ENCODE measurements at regions not wholly inside any gene's neighbourhood (a gene's known extent, or its start where the extent isn't known, plus 50 kb on each side); places are given as distances from the start of the nearest gene placed in this dataset.
"Not testable (repeated sequence)": the region's sequence is repeated elsewhere in the genome, so short reads cannot be mapped to it uniquely, and the experiment has no call there.

DNA sequence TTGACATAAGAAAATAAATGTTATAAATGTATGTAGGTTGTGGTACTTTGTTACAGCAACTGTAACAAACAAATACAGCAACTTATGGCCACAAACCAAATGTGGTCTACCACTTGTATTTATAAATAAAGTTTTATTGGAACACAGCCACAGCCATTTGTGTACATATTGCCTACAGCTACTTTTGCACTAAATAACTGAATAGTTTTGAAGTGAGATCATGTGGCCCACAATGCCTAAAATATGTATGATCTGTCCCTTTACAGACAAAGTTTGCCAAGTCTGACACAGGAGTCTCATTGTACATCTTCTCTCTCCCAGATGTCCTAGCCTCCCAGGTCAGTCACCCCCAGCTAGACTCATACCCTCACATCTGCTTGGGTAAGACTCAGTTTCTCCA lies 283.6 kb upstream of the PRDM9 start:
- peak in 1 of 2 experiments; percentile 32 for DNase-seq

DNA sequence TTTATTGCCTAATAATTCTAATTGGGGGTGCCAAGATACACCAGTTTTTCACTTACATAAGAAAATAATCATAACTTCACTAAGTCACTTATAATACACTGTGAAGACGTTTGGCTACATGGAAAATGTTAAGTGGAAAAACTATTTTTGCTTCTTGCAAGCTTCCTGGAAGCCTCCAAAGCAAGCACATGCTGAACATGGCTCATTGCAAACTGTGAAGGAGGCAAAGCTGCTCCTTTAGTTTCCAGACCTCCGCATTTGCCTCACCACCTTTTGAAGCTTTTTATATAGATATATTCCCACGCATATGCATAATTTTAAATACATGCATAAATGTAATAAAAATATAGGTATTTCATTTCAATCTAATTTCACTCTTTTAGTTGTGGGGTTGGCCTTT lies 285.6 kb upstream of the PRDM9 start:
- no peak for DNase-seq

GRCh38 chr5:23217159-23217558 lies 290.2 kb upstream of the PRDM9 start:
- no peak for DNase-seq

DNA sequence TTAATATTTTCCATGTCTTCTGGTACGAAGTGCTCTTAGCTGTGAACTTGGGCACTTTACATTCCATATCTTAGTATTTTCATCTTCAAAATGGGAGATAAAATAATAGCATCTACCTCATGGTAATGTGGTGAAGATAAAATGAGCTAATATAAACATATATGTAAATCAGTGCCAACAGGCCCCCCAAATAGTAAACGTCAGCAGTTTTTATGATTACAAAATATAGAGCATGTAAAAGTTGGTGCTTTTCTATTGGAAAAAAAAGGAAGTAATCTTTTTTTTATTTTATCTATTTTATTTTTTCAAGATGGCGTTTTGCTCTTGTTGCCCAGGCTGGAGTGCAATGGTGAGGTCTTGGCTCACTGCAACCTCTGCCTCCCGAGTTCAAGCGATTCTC lies 291.1 kb upstream of the PRDM9 start:
- DNase-seq = no peak

GRCh38 chr5:23208959-23209431 lies 298.4 kb upstream of the PRDM9 start:
- peak; percentile 14 to 69 for DNase-seq

DNA sequence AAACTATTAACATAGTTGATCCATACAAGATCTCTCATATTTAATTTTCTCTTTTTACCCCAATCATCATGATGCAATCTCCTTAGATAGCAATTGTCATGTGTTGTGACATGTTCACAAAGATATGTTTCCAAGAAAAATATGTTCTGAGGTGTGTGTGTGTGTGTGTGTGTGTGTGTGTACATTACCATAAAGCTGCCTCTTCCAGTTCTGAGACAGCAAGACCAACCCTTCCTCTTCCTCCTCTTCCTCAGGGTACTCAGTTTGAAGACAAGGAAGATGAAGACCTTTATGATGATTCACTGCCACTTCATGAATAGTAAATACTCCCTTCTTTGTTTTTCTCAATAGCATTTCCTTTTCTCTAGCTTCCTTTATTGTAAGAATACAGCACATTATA lies 303.3 kb upstream of the PRDM9 start:
- no peak for DNase-seq

DNA sequence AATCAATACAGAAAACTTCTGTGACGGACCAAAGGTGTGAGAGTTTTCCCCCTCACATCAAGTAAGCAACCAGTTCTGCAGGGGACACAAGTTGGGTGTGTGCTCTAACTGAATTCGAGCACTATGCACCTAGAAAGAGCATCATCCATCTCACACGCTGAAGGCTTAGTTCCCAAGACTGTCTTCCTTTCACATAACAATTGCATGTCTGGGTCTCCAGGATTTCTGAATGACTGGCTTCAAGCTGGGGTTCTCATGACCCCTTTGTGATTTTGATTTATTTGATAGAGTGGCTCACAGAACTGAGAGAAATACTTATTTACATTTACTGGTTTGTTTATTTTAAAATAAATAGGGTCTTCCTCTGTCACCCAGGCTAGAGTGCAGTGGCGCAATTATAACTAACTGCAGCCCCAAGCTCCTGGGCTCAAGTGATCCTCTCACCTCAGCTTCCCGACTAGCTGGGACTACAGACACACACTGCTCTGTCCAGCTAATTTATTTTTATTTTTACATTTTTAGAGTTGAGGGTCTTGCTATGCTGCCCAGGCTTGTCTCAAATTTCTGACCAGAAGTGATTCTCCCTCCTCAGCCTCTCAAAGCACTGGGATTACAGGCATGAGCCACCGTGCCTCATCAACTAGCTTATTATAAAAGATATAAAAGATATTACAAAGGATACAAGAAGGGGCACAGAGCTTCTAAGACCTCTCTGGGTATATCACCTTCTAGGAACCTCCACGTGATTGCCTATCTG lies 316.7 kb upstream of the CDH12 start:
- no peak for DNase-seq

DNA sequence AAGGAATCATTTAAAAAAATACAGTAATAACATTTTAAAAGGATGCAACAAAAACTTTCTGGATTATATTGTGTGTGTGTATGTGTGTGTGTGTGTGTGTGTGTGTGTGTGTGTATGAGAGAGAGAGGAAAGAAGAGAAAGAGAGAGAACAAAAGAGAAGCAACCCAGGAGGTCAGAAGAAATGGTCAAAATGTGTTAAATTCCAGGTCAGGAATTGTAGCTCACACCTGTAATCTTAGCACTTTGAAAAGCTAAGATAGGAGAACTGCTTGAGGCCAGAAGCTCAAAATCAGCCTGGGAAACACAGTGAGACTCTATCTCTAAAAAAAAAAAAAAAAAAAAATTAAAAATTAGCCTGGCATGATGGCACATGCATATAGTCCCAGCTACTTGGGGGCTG lies 311.8 kb upstream of the CDH12 start:
- DNase-seq = no peak

DNA sequence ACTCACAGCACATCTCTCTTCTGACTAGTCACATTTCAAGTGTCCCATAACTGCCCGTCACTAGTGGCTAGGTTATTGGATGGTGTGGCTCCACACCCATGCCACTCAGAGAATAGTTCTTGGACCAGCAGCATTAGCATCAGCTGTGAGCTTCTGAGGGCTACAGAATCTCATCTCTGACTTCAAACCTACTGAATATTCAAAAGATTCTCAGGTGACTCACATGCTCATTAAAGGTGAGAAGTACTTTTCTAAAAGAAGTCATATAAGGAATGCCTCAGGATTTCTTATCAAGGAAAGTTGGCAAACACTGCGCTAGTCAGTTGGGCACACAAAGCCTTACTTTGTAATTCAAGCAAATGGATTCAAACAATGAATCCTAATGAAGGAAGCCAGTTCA lies 305.0 kb upstream of the CDH12 start:
- DNase-seq = no peak

DNA sequence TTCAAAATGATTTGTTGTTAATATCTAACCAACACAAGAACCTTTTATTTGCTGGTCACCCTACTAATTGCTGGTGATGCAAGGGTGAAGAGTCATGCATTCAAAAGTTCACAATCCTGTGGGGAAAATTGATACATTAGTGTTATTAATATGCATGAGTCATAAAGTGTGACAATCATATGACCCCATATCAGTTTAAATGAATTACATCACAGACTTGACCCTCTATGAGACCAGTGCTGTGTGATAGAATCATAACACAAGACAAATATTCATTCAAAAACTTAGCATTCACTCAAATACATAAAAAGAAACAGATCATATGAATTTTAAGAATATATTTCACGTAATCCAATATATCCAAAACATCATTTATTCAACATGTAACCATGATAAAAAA lies 304.6 kb upstream of the CDH12 start:
- no peak for DNase-seq

GRCh38 chr5:23157169-23157568 lies 304.0 kb upstream of the CDH12 start:
- DNase-seq = no peak

GRCh38 chr5:23147625-23148024 lies 294.5 kb upstream of the CDH12 start:
- DNase-seq = no peak

- DNase-seq = no peak
Observed at GRCh38 chr5:23146183-23146582, 293.0 kb upstream of the CDH12 start.

DNA sequence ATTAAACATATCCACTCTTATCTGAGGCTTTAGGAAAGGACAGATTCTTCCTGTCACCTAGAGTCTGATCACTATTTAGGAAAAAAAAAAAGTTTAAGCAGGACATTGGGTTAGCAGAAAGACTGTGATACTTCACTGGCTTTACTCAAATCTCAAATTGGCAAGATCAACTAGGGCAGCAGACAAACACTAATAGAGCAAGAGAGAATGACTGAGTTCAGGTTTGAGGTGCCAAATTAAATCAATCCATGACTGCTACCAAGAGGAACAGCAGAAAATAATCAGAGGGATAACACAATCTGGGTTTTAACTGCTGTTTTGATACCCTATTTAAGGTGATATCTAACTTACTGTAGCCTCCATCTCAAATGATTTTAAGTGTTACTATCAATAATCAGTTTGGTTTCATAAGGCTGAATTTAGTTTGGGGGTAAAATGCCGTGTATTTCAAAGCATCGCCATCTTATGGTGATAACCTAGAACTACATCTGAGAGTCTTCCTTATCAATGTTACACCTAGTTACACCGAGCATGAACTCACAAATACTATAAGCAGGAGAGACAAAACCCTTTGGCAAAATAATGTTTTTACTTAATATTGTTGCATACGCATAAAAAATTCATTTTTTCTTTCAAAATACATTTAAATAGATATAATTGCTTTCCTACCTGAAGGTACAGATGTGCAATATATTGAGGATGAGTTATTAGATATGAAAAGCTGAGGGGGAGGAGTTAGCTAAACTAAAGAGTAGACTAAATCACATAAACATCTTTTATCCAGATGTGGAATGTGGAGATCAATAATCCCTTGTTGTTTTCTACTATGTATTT lies 286.4 kb upstream of the CDH12 start:
- DNase-seq = peak in 1 of 2 experiments; percentile 62

DNA sequence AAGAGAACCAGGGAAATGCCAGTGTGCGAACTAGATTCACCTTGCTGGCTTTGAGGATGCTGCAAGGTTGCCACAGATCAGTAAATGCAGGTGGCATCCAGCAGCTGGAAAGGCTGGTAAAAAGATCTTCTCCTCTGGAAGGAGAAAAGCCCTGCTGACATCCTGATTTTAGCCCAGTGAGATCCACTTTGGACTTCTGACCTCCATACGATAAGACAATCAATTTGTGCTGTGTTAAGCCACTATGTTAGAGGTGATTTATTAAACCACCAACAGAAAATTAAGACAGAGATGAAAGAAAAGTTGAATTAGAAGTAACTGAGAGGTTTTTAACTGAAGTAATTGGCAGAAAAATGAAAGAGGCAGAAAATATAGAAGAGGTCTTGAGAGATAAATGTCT lies 283.8 kb upstream of the CDH12 start:
- no peak for DNase-seq

GRCh38 chr5:23132231-23132630 lies 279.1 kb upstream of the CDH12 start:
- DNase-seq = no peak

GRCh38 chr5:23112237-23112636 lies 259.1 kb upstream of the CDH12 start:
- no peak for DNase-seq

DNA sequence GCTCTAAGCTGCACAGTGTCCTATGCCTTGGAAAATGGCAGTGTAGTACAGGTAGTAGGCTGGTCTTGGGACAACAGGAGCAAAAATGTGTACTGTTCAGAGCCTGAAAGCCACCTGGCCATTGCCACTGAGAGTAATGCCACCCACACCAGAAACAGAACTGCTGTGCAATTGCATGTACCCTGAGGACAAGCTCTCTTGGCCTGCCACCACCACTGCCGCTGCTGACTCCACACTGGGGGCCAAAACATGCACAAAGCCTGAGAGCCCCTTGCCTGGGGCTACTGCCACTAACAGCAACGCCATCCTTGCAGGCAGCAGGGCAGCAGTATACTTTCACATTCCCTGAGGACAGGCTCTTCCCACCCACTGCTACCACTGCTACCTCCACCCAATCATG lies 251.9 kb upstream of the CDH12 start:
- no peak for DNase-seq

GRCh38 chr5:23103566-23103965 lies 250.4 kb upstream of the CDH12 start:
- no peak for DNase-seq

DNA sequence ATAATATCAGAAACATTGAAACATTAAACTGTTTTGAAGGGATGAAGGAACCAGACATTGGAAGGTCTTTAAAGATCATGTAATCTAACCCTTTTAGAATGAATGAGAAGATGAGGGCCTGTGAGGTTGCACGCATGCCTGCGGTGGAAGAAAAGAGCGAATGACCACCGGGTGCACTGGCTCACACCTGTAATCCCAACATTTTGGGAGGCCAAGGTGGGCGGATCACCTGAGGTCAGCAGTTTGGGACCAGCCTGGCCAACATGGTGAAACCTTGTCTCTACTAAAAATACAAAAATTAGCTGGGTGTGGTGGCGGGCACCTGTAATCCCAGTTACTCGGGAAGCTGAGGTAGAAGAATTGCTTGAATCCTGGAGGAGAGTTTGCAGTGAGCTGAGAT lies 242.3 kb upstream of the CDH12 start:
- not testable (repeated sequence) for DNase-seq

DNA sequence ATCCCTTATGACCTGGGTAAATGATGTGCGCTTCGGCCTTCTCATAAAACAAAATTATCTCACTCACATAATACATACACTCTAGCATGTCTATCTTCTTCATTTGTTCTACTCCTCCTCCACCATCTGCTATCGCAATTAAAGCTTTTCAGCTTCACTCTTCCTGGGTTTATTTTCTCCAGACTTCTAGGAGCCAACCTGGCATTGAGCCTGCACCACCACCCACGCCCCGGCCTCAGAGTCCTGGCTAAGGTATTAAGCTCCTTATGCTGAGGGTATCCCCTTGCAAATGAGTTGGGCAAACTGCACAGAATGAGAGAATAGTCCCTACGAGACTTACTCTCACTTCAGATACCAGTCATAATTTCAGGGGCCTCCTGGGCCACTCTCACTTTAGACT lies 236.1 kb upstream of the CDH12 start:
- no peak for DNase-seq

- DNase-seq = no peak
Observed at GRCh38 chr5:23084815-23085214, 231.7 kb upstream of the CDH12 start.

DNA sequence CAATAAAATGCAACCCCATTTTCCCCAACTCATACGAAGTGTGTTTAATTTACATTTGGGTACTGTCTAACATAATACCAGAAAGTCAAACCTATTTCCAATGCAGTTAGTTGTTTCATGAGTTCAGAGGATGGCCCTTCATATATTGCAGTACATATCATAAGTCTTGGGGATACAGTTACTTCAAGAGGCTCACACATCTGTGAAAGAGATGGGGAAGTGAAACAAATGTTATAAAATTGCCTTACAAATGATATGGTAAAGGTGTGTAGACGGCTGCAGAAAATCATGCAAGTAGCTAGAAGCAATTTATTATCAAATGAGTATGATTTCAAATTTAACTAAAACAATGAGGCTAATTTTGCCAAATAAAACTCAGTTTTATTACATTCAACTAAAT lies 219.0 kb upstream of the CDH12 start:
- no peak for DNase-seq

- no peak for DNase-seq
Observed at GRCh38 chr5:23071682-23072081, 218.5 kb upstream of the CDH12 start.

Data from SW 1271 (cell line).